ENCODE measurements at regions not wholly inside any gene's neighbourhood (a gene's known extent, or its start where the extent isn't known, plus 50 kb on each side); places are given as distances from the start of the nearest gene placed in this dataset.

DNA sequence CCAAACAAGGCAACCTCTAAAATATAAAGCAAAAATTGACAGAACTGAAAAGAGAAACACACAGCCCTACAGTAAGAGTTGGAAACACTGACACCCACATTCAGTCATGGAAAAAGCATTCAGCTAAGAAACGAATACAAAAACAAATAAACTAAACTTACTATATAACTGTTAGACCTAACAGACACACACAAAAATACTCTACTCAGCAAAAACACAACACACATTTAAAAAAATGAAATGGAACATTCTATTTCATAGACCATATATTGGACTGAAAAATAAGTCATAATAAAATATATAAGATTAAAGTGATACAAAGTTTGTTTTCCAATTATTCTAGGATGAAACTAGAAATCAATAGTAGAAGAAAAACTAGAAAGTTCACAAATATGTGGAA, 488.8 kb upstream of the POU3F4 start:
- ATAC-seq (no peak), DNase-seq (no peak)
- intact Hi-C loops (cut with micrococcal nuclease) = no loop called here
- peaks cover 0 to 12% of the 10 kb centered on the region in 2 donors for H3K9me3 Mint-ChIP-seq
- no peak overlapping the region for H3K27ac Mint-ChIP-seq
- H3K27me3 Mint-ChIP-seq (ENCODE audit: low read depth in 2 of 2) = no peaks in the 10 kb centered on the region
- H3K4me3 Mint-ChIP-seq = no peak overlapping the region
- Histone ChIP-seq H3K4me1 (ENCODE audit: control insufficient read depth, insufficient read depth, low read length) (no peaks in the 10 kb centered on the region), H3K4me3 (ENCODE audit: low read length) (no peak overlapping the region), H3K9me3 (ENCODE audit: control insufficient read depth, insufficient read depth, low read length) (no peaks in the 10 kb centered on the region), H3K27ac (ENCODE audit: low read length) (no peak overlapping the region), H3K27me3 (ENCODE audit: control insufficient read depth, insufficient read depth, low read length) (no peaks in the 10 kb centered on the region), H3K36me3 (ENCODE audit: control insufficient read depth, insufficient read depth, low read length) (no peaks in the 10 kb centered on the region)
- no peaks in the 10 kb centered on the region for H3K4me1 Mint-ChIP-seq
- 44% methylated on average over 1 of the region's 1 CpG for WGBS (ENCODE audit: insufficient coverage)
- H3K36me3 Mint-ChIP-seq = no peaks in the 10 kb centered on the region
- TF ChIP-seq, protein P1, sequence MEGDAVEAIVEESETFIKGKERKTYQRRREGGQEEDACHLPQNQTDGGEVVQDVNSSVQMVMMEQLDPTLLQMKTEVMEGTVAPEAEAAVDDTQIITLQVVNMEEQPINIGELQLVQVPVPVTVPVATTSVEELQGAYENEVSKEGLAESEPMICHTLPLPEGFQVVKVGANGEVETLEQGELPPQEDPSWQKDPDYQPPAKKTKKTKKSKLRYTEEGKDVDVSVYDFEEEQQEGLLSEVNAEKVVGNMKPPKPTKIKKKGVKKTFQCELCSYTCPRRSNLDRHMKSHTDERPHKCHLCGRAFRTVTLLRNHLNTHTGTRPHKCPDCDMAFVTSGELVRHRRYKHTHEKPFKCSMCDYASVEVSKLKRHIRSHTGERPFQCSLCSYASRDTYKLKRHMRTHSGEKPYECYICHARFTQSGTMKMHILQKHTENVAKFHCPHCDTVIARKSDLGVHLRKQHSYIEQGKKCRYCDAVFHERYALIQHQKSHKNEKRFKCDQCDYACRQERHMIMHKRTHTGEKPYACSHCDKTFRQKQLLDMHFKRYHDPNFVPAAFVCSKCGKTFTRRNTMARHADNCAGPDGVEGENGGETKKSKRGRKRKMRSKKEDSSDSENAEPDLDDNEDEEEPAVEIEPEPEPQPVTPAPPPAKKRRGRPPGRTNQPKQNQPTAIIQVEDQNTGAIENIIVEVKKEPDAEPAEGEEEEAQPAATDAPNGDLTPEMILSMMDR (IDR thresholded peaks at IDR 0.05) = no peak

DNA sequence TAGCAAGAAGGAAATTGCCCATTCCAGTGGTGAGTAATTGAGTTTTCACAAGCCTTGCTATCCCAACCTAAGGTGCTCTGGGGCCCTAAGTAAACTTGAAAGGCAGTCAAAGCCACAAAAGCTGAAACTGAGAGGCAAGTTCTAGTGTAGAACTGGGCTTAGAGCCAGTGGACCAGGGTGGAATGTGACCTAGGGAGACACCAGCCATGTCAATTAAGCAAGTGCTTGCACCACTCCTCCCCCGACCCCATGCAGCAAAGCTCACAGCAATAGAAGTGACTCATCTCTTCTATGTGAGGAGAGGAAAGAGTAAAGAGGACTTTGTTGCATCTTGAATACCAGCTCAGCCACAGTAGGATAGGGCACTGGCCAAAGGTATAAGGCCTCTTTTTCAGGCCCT, 486.1 kb upstream of the POU3F4 start:
- H3K27ac Mint-ChIP-seq = no peak overlapping the region
- no peak overlapping the region for H3K4me3 ChIP-seq (ENCODE audit: low read length)
- H3K36me3 Mint-ChIP-seq = peaks cover 6% of the 10 kb centered on the region
- H3K27me3 Mint-ChIP-seq (ENCODE audit: low read depth in 2 of 2) = no peaks in the 10 kb centered on the region
- no peaks in the 10 kb centered on the region for H3K4me1 Mint-ChIP-seq
- H3K27ac ChIP-seq (ENCODE audit: low read length) = no peak overlapping the region
- no peak for DNase-seq
- no peaks in the 10 kb centered on the region for H3K27me3 ChIP-seq (ENCODE audit: control insufficient read depth, insufficient read depth, low read length)
- WGBS (ENCODE audit: insufficient coverage) = no CpG with 5 or more reads among the region's 1 CpG
- H3K9me3 ChIP-seq (ENCODE audit: control insufficient read depth, insufficient read depth, low read length) = no peaks in the 10 kb centered on the region
- intact Hi-C loops (cut with micrococcal nuclease) = no loop called here
- no peaks in the 10 kb centered on the region for H3K36me3 ChIP-seq (ENCODE audit: control insufficient read depth, insufficient read depth, low read length)
- no peak for ATAC-seq
- no peaks in the 10 kb centered on the region for H3K4me1 ChIP-seq (ENCODE audit: control insufficient read depth, insufficient read depth, low read length)
- TF ChIP-seq, protein P1 (IDR thresholded peaks at IDR 0.05) = no peak
- H3K4me3 Mint-ChIP-seq = no peak overlapping the region
- H3K9me3 Mint-ChIP-seq = peaks cover 7 to 21% of the 10 kb centered on the region in 2 donors

All from natural killer cell (primary cell).